GM21390 (cell line): ENCODE measurements at regions not wholly inside any gene's neighbourhood (a gene's known extent, or its start where the extent isn't known, plus 50 kb on each side); places are given as distances from the start of the nearest gene placed in this dataset.

Experiments used
- ATAC-seq: cut with Tn5 transposase; IDR thresholded peaks from one replicate; pipeline ENCODE4 v1.9.1; 2021; ENCODE audit not compliant: unreplicated experiment

- no peak for ATAC-seq
These were observed 244.4 kb downstream of the LRRIQ3 start for GRCh38 chr1:73953586-73953985.

GRCh38 chr1:73953186-73953585 lies 244.8 kb downstream of the LRRIQ3 start:
- ATAC-seq: no peak

- ATAC-seq: no peak
These were observed 249.9 kb downstream of the LRRIQ3 start for GRCh38 chr1:73948055-73948454.

GRCh38 chr1:73947009-73947408 lies 251.0 kb downstream of the LRRIQ3 start:
- ATAC-seq: no peak

GRCh38 chr1:73943270-73943669 lies 254.7 kb downstream of the LRRIQ3 start:
- ATAC-seq: no peak

GRCh38 chr1:73930293-73930692 lies 267.7 kb downstream of the LRRIQ3 start:
- ATAC-seq: no peak

GRCh38 chr1:73914951-73915350 lies 283.0 kb downstream of the LRRIQ3 start:
- no peak for ATAC-seq

GRCh38 chr1:73913025-73913424 lies 285.0 kb downstream of the LRRIQ3 start:
- ATAC-seq: no peak

GRCh38 chr1:73911849-73912248 lies 286.1 kb downstream of the LRRIQ3 start:
- ATAC-seq: no peak

- ATAC-seq: no peak
These were observed 287.5 kb downstream of the LRRIQ3 start for GRCh38 chr1:73910466-73910865.

GRCh38 chr1:73910062-73910461 lies 287.9 kb downstream of the LRRIQ3 start:
- no peak for ATAC-seq

GRCh38 chr1:73909043-73909562 lies 288.9 kb downstream of the LRRIQ3 start:
- no peak for ATAC-seq

GRCh38 chr1:73907051-73907450 lies 290.9 kb downstream of the LRRIQ3 start:
- ATAC-seq: no peak

GRCh38 chr1:73903092-73903491 lies 294.9 kb downstream of the LRRIQ3 start:
- ATAC-seq: peak; percentile 54

GRCh38 chr1:73901738-73902137 lies 296.2 kb downstream of the LRRIQ3 start:
- ATAC-seq: no peak

- ATAC-seq: no peak
These were observed 298.7 kb downstream of the LRRIQ3 start for GRCh38 chr1:73899311-73899710.

- ATAC-seq: no peak
These were observed 299.4 kb downstream of the LRRIQ3 start for GRCh38 chr1:73898540-73898939.

- ATAC-seq: no peak
These were observed 310.6 kb downstream of the LRRIQ3 start for GRCh38 chr1:73887412-73887811.

- ATAC-seq: no peak
These were observed 311.3 kb downstream of the LRRIQ3 start for GRCh38 chr1:73886716-73887115.

GRCh38 chr1:73874806-73875205 lies 323.2 kb downstream of the LRRIQ3 start:
- no peak for ATAC-seq

- ATAC-seq: no peak
These were observed 329.1 kb downstream of the LRRIQ3 start for GRCh38 chr1:73868810-73869336.

- no peak for ATAC-seq
These were observed 335.6 kb downstream of the LRRIQ3 start for GRCh38 chr1:73862355-73862754.

- no peak for ATAC-seq
These were observed 337.5 kb downstream of the LRRIQ3 start for GRCh38 chr1:73860421-73860950.
